Astrocyte of the cerebellum (primary cell): ENCODE measurements at regions not wholly inside any gene's neighbourhood (a gene's known extent, or its start where the extent isn't known, plus 50 kb on each side); places are given as distances from the start of the nearest gene placed in this dataset.

Experiments used
- DNase-seq: peaks from one replicate; pipeline ENCODE4 v3.0.0-alpha.2; 2011; ENCODE audit warnings: low read depth
- H3K4me3 ChIP-seq: 2 replicates; pipeline ENCODE4 v1.5.1; 2011; ENCODE audit warnings: mild to moderate bottlenecking, low read depth, low read length, moderate library complexity
- CTCF ChIP-seq: IDR thresholded peaks from 2 replicates; pipeline ENCODE4 v1.5.1; 2012; ENCODE audit warnings: low read length, low read depth, moderate library complexity, mild to moderate bottlenecking; ENCODE audit errors: missing control alignments
- in situ Hi-C: cut with HindIII; loops from 2 replicates; pipeline ENCODE4 v1.10.0; 2017; ENCODE audit warnings: low sequenced_read_pairs

DNA sequence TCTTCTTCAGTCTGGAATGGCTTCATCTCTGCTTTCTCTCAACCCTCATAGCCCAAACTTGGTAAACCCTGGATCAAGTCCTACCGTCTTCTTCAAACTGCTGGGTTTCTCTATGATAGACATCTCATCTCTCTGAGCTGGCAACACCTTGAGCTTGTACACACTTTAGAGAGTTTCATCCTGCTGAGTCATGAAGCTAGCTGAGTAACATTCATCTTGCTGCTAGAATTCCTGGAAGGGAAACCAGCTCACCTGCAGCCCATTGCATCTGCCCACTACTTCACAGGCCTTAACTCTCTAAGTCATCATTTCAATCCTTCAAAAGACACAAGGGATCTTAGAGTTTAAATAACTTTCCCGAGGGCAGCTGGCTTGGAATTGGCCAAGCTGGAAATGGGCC, 175.5 kb upstream of the RORA start:
- DNase-seq, result no peak
- in situ Hi-C loops, result no loop called here
- TF ChIP-seq CTCF, result no peak
- H3K4me3 ChIP-seq, result no peak overlapping the region

DNA sequence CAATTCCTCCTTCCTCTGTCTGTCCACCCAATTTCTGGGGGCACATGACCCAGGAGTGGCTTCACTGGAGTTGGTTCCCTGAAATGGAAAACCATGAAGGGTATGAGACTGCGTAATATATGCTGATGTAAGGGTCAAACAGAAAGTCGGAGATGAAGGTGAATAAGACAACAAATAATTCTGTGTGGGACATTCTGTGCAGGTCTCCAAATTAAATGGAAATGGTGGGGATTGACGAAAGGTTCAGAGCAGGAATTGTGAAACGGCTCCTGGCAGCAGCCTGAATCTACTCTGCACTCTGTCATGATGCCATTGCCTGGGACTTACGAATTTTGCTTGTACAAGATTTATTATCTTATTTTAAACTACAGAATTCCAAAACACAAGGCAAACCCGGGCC, 174.8 kb upstream of the RORA start:
- no peak overlapping the region for H3K4me3 ChIP-seq
- no peak for DNase-seq
- TF ChIP-seq CTCF, result no peak
- in situ Hi-C loops, result no loop called here

DNA sequence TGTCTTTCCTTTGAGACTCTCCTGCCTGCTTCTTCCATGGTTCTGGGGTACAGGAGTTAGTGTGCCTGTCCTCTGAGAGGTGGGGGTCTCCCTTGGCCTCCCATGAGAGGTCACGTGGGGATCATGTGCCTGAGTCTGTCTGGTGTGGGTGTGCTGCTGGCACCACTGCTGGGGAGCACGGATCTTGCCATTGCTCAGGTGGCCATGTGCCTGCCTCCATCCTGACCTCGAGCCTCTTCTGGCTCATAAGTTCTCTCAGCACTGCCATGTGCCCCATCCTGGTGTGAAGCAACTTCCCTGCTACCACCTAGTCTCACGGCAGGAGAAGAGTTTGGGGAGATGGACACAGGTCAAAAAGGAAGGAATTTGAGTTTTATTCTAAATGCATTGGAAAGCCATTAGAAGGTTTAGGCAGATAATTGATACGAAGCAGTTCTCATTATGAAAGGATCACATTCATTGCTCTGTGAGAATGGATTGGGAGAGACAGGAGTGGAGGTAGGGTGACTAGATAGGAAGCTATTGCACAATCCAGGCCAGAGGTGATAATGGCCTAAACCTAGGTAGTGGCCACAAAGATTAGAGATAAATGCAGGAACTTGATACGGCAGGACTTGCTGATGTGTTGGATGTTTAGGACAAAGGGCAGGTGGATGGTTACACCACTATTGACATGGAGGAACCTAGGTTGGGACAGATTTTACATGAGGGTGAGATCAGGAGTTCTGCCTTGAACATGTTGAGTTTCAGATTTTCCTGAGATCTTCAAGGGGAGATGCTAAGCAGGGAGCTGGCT, 173.0 kb upstream of the RORA start:
- in situ Hi-C loops, result no loop called here
- no peak for TF ChIP-seq CTCF
- H3K4me3 ChIP-seq, result no peak overlapping the region

GRCh38 chr15:61398310-61398709, 169.2 kb upstream of the RORA start:
- H3K4me3 ChIP-seq, result no peak overlapping the region
- no peak for DNase-seq
- in situ Hi-C loops, result no loop called here
- TF ChIP-seq CTCF, result no peak

More for the DNA sequence above, 173.0 kb upstream of the RORA start:
- DNase-seq, result no peak

- TF ChIP-seq CTCF, result no peak
- no peak overlapping the region for H3K4me3 ChIP-seq
- DNase-seq, result no peak
- in situ Hi-C loops, result no loop called here
Measured at GRCh38 chr15:61396235-61396919, 167.3 kb upstream of the RORA start.

GRCh38 chr15:61393949-61394348, 164.8 kb upstream of the RORA start:
- no peak for TF ChIP-seq CTCF
- H3K4me3 ChIP-seq, result no peak overlapping the region
- no peak for DNase-seq
- in situ Hi-C loops, result loop anchor here (5.0 kb wide), 1 partner anchor 83 kb away; no protein-coding TSS in a partner anchor
